Fibroblast of lung (primary cell): ENCODE measurements at regions not wholly inside any gene's neighbourhood (a gene's known extent, or its start where the extent isn't known, plus 50 kb on each side); places are given as distances from the start of the nearest gene placed in this dataset.

Experiments used
- DNase-seq, 2 donors: peaks; one replicate each; pipeline versions ENCODE4 v3.0.0 to v3.0.0-alpha.2; 2010; ENCODE audit warnings: low read depth in 2 of 2
- H2AFZ ChIP-seq: 2 replicates; pipeline ENCODE4 v1.5.1; 2012; ENCODE audit warnings: low read length, control low read depth, inconsistent platforms
- H3K27ac ChIP-seq: 2 replicates; pipeline ENCODE4 v1.5.1; 2011; ENCODE audit warnings: low read length, control low read depth; ENCODE audit not compliant: insufficient read depth
- H3K27me3 ChIP-seq: 2 replicates; pipeline ENCODE4 v1.5.1; 2011; ENCODE audit warnings: mild to moderate bottlenecking, low read length; ENCODE audit not compliant: control insufficient read depth, insufficient read depth
- H3K36me3 ChIP-seq: 2 replicates; pipeline ENCODE4 v1.5.1; 2011; ENCODE audit warnings: low read length; ENCODE audit not compliant: control insufficient read depth, insufficient read depth
- H3K4me1 ChIP-seq: 2 replicates; pipeline ENCODE4 v1.5.1; 2011; ENCODE audit warnings: low read length; ENCODE audit not compliant: control insufficient read depth, insufficient read depth; ENCODE audit errors: extremely low read depth
- H3K4me2 ChIP-seq: 2 replicates; pipeline ENCODE4 v1.5.1; 2011; ENCODE audit warnings: low read length, control low read depth; ENCODE audit not compliant: insufficient read depth; ENCODE audit errors: extremely low read depth
- H3K4me3 ChIP-seq, 4 experiments: fragments of 200-600 bp in 1 of 4; sonication (generic) in 1 of 4; replicated peaks in 1 of 4; 2 replicates each; pipeline ENCODE4 v1.5.1; 2011 to 2016; ENCODE audit warnings: low read length in 4 of 4, low read depth in 3 of 4, mild to moderate bottlenecking in 3 of 4, control low read depth in 2 of 4, inconsistent platforms in 1 of 4, mixed read lengths in 1 of 4; ENCODE audit not compliant: insufficient read depth in 1 of 4; ENCODE audit errors: control extremely low read depth in 1 of 4
- H3K79me2 ChIP-seq: 2 replicates; pipeline ENCODE4 v1.5.1; 2012; ENCODE audit warnings: mild to moderate bottlenecking, low read length, inconsistent platforms; ENCODE audit not compliant: control insufficient read depth, insufficient read depth
- H3K9ac ChIP-seq: 2 replicates; pipeline ENCODE4 v1.5.1; 2011; ENCODE audit warnings: mild to moderate bottlenecking, low read length, control low read depth; ENCODE audit not compliant: insufficient read depth
- H3K9me3 ChIP-seq: 2 replicates; pipeline ENCODE4 v1.5.1; 2012; ENCODE audit warnings: low read depth, low read length; ENCODE audit not compliant: control insufficient read depth, insufficient read depth
- H4K20me1 ChIP-seq: 2 replicates; pipeline ENCODE4 v1.5.1; 2011; ENCODE audit warnings: low read length; ENCODE audit not compliant: control insufficient read depth, insufficient read depth; ENCODE audit errors: extremely low read depth
- EZH2 ChIP-seq: IDR thresholded peaks from 2 replicates; pipeline ENCODE4 v1.5.1; 2012; ENCODE audit warnings: low read length, control low read depth, mild to moderate bottlenecking; ENCODE audit errors: missing control alignments
- TF ChIP-seq, protein P1 (sequence below), 2 donors: IDR thresholded peaks in 1 of 2; conservative IDR thresholded peaks in 1 of 2; 1 replicate in 1 of 2; 2 replicates in 1 of 2; pipeline ENCODE4 v1.5.1; 2011 to 2012; ENCODE audit warnings: low read length in 2 of 2, control low read depth in 1 of 2, inconsistent platforms in 1 of 2, low read depth in 1 of 2, mild to moderate bottlenecking in 1 of 2

DNA sequence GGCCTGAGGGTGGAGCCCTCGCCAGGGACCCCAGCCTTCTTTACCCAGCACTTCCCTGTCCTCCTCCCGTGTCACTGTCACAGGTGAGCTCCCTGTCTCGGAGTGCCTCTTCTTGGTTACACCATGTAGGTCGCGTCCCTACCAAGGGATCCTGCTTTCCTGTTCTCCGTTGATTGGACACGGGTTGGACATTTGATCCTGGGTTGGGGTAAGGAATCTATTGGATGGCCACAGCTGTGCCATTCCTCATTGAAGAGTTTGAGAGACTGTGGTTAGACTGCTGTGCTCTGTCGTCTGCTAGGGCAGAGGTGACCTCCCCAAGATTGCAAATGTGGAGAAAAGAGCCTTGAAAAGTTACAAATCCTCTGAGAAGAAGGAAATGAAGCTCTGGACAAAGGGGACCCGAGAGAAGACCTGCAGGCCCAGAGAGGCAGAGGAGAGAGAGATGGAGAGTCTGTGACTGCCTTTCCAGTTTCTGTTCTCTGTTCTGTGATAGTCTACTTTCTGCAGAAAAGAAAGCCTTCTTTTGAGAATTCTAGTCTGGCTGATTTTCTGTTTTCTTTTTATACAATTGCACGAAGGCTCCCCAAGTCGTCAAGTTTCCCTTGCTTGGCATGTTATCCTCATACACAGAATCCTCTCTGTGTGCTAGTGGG lies 325.7 kb upstream of the RGMA start:
- Histone ChIP-seq H3K4me1 (no peaks in the 10 kb centered on the region), H3K9ac (no peak overlapping the region), H3K79me2 (no peaks in the 10 kb centered on the region), H3K36me3 (no peaks in the 10 kb centered on the region), H3K4me3 (no peak overlapping the region), H3K27me3 (no peaks in the 10 kb centered on the region), H3K27ac (no peak overlapping the region), H2AFZ (no peak overlapping the region), H3K4me2 (no peak overlapping the region), H3K9me3 (no peaks in the 10 kb centered on the region), H4K20me1 (no peaks in the 10 kb centered on the region)
- no peak for DNase-seq
- TF ChIP-seq, protein P1, sequence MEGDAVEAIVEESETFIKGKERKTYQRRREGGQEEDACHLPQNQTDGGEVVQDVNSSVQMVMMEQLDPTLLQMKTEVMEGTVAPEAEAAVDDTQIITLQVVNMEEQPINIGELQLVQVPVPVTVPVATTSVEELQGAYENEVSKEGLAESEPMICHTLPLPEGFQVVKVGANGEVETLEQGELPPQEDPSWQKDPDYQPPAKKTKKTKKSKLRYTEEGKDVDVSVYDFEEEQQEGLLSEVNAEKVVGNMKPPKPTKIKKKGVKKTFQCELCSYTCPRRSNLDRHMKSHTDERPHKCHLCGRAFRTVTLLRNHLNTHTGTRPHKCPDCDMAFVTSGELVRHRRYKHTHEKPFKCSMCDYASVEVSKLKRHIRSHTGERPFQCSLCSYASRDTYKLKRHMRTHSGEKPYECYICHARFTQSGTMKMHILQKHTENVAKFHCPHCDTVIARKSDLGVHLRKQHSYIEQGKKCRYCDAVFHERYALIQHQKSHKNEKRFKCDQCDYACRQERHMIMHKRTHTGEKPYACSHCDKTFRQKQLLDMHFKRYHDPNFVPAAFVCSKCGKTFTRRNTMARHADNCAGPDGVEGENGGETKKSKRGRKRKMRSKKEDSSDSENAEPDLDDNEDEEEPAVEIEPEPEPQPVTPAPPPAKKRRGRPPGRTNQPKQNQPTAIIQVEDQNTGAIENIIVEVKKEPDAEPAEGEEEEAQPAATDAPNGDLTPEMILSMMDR (conservative IDR thresholded peaks at IDR 0.05 in 1 of 2, IDR thresholded peaks at IDR 0.05 in 1 of 2; ENCODE audit: low read depth in 1 of 2, low read length in 2 of 2), result no peak
- no peak for TF ChIP-seq EZH2

DNA sequence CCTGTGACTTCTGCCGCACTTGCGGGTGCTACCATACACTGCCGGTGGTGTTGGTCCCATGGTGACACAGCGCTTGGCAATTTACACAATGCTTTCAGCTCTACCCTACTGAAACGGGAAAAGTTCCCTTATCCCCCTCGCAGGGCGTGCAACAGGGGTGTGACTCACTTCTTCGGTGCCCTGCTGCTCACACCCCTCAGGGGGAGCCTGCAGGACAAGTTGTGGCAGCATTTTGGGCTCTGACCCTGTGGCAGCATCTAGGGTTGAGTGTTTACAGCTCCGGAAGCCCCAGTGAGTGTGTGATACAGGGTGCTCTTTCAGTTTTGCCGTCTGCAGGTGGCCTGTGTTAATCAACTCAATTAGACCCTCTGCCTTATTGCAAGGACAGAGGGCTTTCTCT lies 324.7 kb upstream of the RGMA start:
- no peak overlapping the region for H3K4me2 ChIP-seq
- H3K9me3 ChIP-seq, result no peaks in the 10 kb centered on the region
- H2AFZ ChIP-seq, result no peak overlapping the region
- no peak overlapping the region for H3K4me3 ChIP-seq
- no peak for DNase-seq
- H3K36me3 ChIP-seq, result no peaks in the 10 kb centered on the region
- no peak overlapping the region for H3K27ac ChIP-seq
- no peak overlapping the region for H3K9ac ChIP-seq
- no peaks in the 10 kb centered on the region for H3K79me2 ChIP-seq
- TF ChIP-seq EZH2, result no peak
- TF ChIP-seq, protein P1 (conservative IDR thresholded peaks at IDR 0.05 in 1 of 2, IDR thresholded peaks at IDR 0.05 in 1 of 2; ENCODE audit: low read depth in 1 of 2, low read length in 2 of 2), result no peak
- no peaks in the 10 kb centered on the region for H4K20me1 ChIP-seq
- no peaks in the 10 kb centered on the region for H3K27me3 ChIP-seq
- no peaks in the 10 kb centered on the region for H3K4me1 ChIP-seq

DNA sequence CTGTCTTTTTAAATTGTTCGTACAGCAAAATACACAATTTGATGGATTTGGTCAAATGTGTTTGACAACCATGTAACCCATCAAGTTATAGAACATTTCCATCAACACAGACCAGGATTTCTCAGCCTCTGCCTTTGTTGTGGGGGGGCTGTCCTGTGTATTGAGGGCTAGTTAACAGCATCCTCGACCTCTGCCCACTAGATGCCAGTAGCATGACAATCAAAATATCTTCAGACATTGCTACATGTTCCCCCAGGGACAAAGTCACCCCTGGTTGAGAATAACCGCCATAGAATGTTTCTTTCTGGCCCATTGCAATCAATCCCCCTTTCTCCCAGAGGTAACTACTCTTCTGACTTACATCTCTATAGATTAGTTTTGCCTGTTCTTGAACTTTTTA lies 310.1 kb upstream of the RGMA start:
- Histone ChIP-seq H3K4me2 (no peak overlapping the region), H3K4me1 (no peaks in the 10 kb centered on the region), H3K27me3 (no peaks in the 10 kb centered on the region), H4K20me1 (no peaks in the 10 kb centered on the region), H3K9ac (no peak overlapping the region), H3K36me3 (no peaks in the 10 kb centered on the region), H3K79me2 (no peaks in the 10 kb centered on the region), H2AFZ (no peak overlapping the region), H3K4me3 (no peak overlapping the region), H3K9me3 (no peaks in the 10 kb centered on the region), H3K27ac (no peak overlapping the region)
- TF ChIP-seq, protein P1 (conservative IDR thresholded peaks at IDR 0.05 in 1 of 2, IDR thresholded peaks at IDR 0.05 in 1 of 2; ENCODE audit: low read depth in 1 of 2, low read length in 2 of 2), result no peak
- TF ChIP-seq EZH2, result no peak
- DNase-seq, result no peak
